ENCODE measurements at regions not wholly inside any gene's neighbourhood (a gene's known extent, or its start where the extent isn't known, plus 50 kb on each side); places are given as distances from the start of the nearest gene placed in this dataset.

DNA sequence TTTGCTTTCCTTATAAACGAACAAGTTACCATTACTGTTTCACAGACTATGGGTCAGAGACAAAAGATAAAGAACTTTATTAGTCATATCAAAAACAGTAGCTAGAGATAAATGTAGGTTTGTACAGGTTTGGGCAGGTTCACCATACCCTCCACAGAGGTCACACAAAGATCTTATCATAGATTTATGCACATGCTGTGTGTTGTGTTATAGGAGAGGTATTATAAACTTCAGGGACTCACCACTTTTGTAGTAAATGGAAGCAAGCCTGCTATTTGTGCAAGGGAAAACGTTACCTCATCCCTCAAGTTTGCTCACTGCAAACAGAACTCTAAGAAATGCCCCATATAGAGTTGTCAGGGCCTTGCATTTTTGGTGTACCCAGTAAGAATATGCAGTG is 584.5 kb upstream of the LRRTM1 start:
- TF ChIP-seq, protein P1, sequence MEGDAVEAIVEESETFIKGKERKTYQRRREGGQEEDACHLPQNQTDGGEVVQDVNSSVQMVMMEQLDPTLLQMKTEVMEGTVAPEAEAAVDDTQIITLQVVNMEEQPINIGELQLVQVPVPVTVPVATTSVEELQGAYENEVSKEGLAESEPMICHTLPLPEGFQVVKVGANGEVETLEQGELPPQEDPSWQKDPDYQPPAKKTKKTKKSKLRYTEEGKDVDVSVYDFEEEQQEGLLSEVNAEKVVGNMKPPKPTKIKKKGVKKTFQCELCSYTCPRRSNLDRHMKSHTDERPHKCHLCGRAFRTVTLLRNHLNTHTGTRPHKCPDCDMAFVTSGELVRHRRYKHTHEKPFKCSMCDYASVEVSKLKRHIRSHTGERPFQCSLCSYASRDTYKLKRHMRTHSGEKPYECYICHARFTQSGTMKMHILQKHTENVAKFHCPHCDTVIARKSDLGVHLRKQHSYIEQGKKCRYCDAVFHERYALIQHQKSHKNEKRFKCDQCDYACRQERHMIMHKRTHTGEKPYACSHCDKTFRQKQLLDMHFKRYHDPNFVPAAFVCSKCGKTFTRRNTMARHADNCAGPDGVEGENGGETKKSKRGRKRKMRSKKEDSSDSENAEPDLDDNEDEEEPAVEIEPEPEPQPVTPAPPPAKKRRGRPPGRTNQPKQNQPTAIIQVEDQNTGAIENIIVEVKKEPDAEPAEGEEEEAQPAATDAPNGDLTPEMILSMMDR (IDR thresholded peaks at IDR 0.05): no peak

DNA sequence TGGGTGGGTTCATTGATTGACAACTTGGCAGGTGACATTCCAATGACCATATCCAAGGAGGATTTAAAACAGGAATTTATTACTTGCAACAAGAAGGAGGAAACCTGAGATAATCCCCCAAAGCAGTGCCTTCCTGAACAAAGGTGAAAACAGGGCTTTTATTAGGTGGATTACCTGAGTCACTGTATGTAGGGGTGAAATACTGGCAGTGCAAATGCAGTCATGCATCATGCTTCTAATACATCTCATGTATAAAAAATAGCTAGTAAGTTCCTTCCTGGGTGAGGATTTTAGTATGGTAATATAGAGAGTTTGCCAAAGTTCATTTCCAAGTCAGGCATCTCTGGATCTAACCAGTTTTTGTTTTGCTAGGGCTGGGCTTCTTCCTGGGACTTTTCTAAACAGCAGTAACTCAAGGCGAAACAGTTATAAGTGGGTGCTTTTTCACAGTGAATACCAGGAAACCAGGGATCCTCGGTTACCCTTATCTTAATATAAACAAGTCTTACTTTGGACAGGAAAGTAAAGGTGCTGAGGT is 583.4 kb upstream of the LRRTM1 start:
- TF ChIP-seq, protein P1 (IDR thresholded peaks at IDR 0.05): no peak

DNA sequence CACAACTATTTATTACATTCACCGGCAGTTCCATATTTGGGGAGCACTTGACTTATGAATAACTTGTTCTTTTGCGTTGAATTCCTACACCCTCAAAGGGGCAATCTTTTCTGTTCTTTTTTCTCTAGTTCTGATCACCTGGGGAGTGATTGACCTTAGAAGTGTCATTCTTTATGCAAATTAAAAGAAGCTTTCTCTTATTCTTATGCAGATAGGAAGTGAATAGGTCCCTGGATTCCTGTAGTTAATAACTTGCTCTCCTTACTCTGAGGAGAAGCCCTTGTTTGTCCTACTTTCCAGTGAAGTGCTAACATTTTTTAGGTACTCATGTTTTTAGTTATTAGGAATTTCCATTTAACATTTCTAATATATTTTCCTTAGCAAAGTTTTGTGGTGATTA is 569.8 kb upstream of the LRRTM1 start:
- TF ChIP-seq, protein P1 (IDR thresholded peaks at IDR 0.05): no peak

DNA sequence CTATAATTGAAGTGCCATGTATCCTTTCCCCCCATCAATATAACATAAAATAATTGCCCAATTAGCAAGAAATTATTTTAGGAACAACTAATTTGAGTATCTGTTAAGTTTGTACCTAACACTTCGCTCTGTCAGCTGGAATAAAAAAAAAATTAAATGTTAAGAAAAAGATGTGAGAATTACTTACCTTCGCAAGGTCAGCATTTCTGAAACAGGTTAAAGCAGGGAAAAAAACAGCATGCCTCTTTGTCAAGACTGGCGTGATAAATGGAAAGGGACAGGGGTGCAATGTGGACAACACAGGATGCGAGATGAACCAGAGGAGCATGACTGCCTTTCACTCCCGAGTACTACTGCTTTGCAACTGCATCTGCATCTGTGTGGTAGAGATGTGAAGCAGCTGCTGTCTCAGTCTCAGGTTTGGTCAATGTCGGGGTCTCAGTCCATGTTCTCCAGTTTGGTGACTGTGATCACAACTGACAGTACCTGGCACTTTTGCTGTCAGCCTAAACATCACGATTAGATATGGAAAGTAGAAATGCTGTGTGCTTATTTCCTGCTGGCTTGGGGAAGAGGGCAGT is 565.4 kb upstream of the LRRTM1 start:
- TF ChIP-seq, protein P1 (IDR thresholded peaks at IDR 0.05): no peak

DNA sequence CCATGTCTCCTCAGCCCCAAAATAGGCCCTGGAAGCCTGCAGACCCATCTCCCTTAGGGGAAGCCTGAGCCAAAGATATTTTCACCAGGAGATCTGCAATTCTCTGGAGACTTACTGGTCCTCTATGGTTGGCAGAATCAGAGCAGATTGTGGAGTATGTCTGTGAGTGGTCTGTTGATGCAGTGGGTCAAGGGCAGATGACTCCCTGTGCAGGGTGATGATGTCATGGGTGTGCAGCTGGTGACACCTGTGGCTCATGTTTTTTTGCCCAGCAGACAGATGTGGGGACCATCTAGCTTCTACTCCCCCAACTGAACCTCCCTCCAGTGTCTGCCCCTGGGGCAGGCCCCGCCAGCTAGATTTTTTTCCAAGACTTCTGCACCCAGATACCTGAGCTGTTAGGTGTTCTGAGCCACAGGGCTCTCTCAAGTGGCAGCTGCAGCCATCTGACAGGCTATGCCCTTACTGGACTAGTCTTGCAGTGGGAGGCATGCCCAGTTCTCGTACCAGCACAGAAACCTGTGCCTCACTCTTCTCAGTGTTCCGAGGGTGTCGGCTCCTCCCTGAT is 558.7 kb upstream of the LRRTM1 start:
- TF ChIP-seq, protein P1 (IDR thresholded peaks at IDR 0.05): no peak

DNA sequence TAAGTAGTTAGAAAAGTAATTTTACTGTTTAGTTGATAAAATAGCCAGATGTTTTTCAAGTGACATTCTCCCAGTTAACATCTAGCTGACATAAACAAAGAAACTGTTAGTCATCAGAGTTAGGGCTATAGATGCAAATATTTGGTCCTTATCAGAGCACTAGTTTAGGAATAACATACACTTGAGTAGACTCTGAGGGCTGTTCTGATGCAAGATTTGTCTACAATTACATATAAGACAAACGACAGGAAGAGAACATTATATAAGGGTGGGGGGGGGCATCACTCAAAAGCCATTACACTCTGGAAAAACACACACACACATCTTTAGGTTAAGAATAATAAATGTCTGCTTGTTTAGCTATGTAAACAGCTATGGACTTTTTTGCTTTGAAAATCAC is 554.4 kb upstream of the LRRTM1 start:
- TF ChIP-seq, protein P1 (IDR thresholded peaks at IDR 0.05): no peak

DNA sequence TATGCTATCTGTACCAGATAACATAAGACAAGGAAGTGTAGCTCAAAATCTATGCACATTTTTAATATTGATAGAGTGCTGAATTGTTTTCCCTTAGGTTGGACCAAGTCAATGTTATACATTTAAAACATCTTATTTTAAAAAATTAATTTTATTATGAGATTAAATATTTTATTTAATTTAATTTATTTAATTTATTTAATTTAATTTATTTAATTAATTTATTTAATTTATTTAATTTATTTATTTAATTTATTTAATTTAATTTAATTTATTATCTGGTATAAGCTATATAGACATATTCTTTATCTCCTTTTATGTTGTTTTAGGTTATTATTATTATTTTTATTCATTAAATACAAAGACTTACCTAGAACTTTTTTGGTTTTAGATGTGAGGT is 551.7 kb upstream of the LRRTM1 start:
- TF ChIP-seq, protein P1 (IDR thresholded peaks at IDR 0.05): no peak
